CD4-positive, alpha-beta T cell treated with Interferon alpha-2 for 1 hour (primary cell): ENCODE measurements at regions not wholly inside any gene's neighbourhood (a gene's known extent, or its start where the extent isn't known, plus 50 kb on each side); places are given as distances from the start of the nearest gene placed in this dataset.

ENCODE experiments used
- DNase-seq, 2 donors: peaks; one replicate each; pipeline ENCODE4 v3.0.0-alpha.2; 2020 to 2022

GRCh38 chr20:7657569-7657968, 282.7 kb downstream of the HAO1 start:
- DNase-seq, result no peak

DNA sequence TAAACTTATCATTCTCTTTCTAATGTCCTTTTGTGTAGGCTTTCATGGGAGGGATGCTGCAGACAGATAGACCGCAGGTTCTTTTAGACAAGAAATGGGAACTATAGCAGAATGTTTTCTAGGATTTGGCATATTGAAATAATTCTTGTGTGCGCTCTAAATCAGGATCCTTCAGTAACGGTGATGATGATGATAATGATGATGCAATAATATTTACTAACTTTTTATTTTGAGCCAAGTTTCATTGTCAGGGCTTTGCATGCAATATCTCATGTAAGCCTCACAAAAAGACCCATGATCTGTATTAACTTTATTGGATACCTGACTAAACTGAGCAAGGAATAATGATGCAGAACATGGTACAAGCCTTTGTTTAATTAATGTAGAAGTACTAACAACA, 280.1 kb downstream of the HAO1 start:
- DNase-seq, result no peak

- no peak for DNase-seq
Observed at GRCh38 chr20:7665376-7665775, 274.9 kb downstream of the HAO1 start.

- DNase-seq, result no peak
Observed at GRCh38 chr20:7667194-7667593, 273.1 kb downstream of the HAO1 start.

- no peak for DNase-seq
Observed at GRCh38 chr20:7672571-7672970, 267.7 kb downstream of the HAO1 start.

DNA sequence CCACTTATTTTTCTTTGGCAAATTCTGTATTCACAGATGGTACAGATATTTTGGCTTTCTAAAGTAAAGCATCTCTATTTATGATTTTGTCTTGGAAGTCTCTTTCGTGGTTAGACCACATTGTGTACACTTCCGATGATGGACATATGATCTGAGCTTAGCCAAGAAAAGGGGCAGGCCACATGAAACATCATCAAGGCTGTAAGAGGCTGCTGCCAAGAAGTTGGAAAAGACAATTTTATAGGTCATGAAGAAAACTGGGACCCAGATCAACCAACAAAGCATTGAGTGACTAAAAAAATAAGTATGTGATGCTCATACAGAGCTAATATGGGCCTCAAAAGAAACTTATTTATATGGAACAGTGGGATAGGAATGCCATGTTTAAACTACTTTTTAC, 266.4 kb downstream of the HAO1 start:
- DNase-seq, result no peak

- DNase-seq, result no peak
Observed at GRCh38 chr20:7682916-7683315, 257.3 kb downstream of the HAO1 start.

- no peak for DNase-seq
Observed at GRCh38 chr20:7687065-7687464, 253.2 kb downstream of the HAO1 start.

GRCh38 chr20:7689151-7689550, 251.1 kb downstream of the HAO1 start:
- DNase-seq, result no peak

- DNase-seq, result no peak
Observed at GRCh38 chr20:7691647-7692269, 248.5 kb downstream of the HAO1 start.

DNA sequence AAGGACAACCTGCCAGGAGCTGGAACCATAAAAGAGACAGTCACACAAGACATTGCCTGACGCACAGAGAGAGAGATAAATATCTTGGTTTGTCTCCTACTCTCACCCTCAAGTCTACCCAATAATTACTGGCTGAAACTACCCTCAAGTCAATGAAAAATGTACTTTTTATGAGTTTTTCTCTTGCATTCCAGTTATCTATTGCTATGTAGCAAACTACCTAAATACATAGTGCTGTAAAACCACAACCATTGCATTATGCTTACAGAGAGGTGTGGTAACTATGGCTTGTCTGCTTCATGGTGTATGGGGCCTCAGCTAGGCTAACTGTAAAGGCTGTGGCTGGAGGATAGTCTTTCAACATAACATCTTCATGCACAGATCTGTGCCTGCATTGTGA, 247.8 kb downstream of the HAO1 start:
- no peak for DNase-seq

DNA sequence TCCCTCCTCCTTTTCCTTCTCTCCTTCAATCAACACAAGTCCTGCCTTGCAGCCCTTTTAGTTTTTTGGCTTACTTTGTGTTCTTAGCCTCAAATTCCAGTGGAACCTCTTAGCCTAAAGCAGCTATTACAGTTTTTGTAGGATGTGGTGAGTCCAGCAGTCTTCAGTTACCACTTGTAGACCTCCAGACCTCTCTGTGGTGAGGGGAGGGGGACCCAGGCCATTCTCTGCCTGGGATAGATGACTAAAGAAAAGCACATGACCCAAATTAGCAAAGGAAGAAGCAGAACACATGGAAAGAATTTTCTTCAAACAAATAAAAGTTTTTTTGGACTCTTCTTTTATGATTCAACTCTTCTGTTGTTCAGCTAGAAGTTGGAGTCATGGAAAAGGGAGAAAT, 246.5 kb downstream of the HAO1 start:
- no peak for DNase-seq

GRCh38 chr20:7695051-7695495, 245.2 kb downstream of the HAO1 start:
- no peak for DNase-seq

DNA sequence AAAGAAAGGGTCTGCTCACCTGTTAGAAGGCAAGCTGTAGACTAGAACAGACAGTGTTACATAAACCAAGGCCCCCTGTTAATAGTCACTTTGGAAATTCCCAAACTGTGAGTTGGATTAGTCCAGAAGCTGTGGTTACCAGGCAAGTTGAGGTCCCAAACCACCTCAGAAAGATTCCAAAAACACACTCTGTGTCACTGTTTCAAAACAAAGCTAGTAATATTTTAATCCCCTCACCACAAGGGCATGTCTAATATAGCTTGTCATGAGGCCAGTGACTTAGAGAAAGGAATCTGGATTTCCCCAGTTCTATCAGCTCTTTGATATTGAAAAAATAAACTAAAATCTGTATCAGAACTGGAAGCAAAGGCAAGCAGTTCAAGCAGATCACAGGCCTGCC, 244.6 kb downstream of the HAO1 start:
- no peak for DNase-seq

DNA sequence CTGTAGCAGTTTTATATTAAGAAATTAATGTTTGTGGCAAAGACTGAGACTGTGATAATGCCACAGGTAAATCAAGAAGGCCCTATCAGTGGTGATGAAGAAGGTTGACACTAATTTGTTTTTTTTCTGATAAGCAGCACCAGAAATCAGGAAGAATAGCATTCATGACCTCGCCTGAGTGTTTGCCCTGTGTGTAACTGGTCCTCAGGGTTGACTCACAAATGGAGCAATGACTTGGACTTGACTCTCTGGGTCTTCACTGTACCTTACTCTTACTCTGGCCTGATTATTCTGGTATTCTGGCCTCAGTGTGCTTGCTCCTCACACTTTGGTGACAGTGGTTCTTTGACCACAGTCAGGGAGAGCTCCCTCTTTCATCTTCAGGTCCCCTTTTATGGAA, 243.9 kb downstream of the HAO1 start:
- no peak for DNase-seq

DNA sequence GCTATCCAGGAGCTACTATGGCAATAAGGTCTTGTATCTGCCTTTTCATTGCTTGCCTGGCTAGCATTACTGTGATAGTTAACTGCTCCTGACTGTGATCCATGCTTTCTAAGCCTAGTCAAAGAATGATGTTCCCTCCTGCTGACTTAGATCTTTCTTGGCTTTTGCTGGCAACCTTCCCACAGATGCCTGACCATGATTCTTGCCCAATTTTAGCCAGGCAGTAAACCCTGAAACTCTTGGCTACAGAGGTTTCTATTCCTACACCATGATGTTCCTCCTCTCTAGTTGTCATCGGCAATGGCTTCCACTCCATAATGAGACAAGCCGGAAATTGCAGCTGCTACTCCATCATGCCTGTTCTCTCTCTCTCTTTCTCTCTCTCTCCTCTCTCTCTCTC, 238.1 kb downstream of the HAO1 start:
- DNase-seq, result no peak

GRCh38 chr20:7703551-7703961, 236.7 kb downstream of the HAO1 start:
- no peak for DNase-seq

DNA sequence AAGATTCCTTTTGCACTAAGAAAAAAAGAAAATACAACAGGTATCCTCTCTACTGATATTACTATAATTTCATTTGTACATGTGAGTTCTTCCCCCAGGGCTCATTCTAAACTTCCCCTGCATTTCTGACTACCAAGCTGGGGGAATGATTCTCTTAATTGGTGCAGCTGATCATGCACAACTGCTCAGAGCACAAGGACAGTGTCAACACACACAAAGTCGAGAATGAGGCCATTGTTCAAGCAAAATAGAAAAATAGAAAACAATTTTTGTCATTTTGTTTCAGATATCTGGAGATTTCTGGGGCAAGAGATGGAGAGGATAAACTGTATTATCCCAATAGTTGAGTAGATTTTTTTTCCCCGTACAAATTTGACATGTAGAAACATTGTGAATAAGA, 236.3 kb downstream of the HAO1 start:
- no peak for DNase-seq

DNA sequence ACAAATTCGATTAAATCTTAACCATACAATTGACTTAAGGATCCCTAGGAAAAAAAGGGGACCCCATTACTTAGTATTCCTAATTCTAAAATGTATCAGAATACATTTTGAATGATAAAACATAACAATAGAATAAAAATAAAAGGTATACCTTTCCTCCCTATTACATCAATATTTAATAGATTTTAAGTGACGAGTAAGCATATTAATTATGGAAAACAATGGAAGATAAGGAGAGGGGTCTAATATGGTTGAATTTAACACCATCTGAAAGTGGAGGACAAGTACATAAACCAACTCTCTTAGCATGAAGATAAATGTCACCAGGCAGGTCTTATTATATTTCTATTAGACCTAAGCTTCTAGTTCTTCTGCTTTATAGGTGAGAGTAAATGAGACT, 232.1 kb downstream of the HAO1 start:
- no peak for DNase-seq

GRCh38 chr20:7708782-7709181, 231.5 kb downstream of the HAO1 start:
- DNase-seq, result no peak

DNA sequence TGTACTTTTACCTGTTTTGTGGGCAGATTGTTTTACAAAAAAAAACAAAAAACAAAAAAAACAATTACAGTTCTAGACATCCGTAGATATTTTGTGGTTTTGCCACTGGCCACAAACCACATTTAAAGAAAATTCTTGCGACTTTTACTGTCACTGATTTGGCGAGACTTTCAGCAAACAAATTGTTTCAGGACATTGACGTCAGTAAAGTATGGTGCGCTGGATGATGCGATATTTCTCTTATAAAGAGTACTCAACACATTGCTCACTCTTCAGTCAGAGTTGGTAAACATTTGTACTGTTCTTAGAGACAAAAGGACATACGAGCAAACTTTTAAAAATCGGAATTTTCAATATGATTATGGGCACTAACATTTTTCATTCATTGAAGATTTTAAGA, 229.8 kb downstream of the HAO1 start:
- DNase-seq, result no peak

- no peak for DNase-seq
Observed at GRCh38 chr20:7712661-7713060, 227.6 kb downstream of the HAO1 start.

GRCh38 chr20:7714549-7714948, 225.7 kb downstream of the HAO1 start:
- DNase-seq, result no peak

- no peak for DNase-seq
Observed at GRCh38 chr20:7716286-7716972, 223.8 kb downstream of the HAO1 start.

DNA sequence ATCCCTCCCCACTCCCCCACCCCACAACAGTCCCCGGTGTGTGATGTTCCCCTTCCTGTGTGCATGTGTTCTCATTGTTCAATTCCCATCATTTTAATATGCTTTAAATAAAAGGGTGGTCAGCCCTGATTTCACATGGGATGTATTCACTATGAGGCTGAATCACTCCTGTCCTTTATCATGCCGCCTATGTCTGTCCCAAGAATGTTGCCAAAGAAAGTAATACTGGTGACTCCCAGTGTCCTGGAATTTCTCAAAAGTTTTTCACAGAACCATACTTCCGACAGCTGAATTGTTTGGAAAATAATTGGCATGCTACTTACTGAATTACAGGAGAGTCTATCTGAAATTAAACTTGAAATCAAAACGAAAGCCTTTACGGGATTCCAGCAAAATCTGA, 217.7 kb downstream of the HAO1 start:
- DNase-seq, result no peak
